GF-D8 (cell line): ENCODE measurements at regions not wholly inside any gene's neighbourhood (a gene's known extent, or its start where the extent isn't known, plus 50 kb on each side); places are given as distances from the start of the nearest gene placed in this dataset.
"Not testable (repeated sequence)": the region's sequence is repeated elsewhere in the genome, so short reads cannot be mapped to it uniquely, and the experiment has no call there.

Experiments
- DNase-seq: peaks from one replicate; lab custom pipeline; 2025; lab: John Stamatoyannopoulos, UW

- DNase-seq: no peak
These were observed 127.7 kb downstream of the ALDH8A1 start for GRCh38 chr6:134821928-134822864.

- no peak for DNase-seq
These were observed 128.5 kb downstream of the ALDH8A1 start for GRCh38 chr6:134821397-134821796.

GRCh38 chr6:134819863-134820800 is 129.8 kb downstream of the ALDH8A1 start:
- no peak for DNase-seq

GRCh38 chr6:134819236-134819635 is 130.7 kb downstream of the ALDH8A1 start:
- no peak for DNase-seq

GRCh38 chr6:134817448-134817847 is 132.5 kb downstream of the ALDH8A1 start:
- DNase-seq: no peak

- no peak for DNase-seq
These were observed 133.1 kb downstream of the ALDH8A1 start for GRCh38 chr6:134816780-134817179.

GRCh38 chr6:134816300-134816699 is 133.6 kb downstream of the ALDH8A1 start:
- no peak for DNase-seq

GRCh38 chr6:134814076-134814695 is 135.7 kb downstream of the ALDH8A1 start:
- no peak for DNase-seq

- DNase-seq: no peak
These were observed 136.8 kb downstream of the ALDH8A1 start for GRCh38 chr6:134813146-134813545.

GRCh38 chr6:134810402-134810801 is 139.5 kb downstream of the ALDH8A1 start:
- no peak for DNase-seq

GRCh38 chr6:134809130-134809529 is 140.8 kb downstream of the ALDH8A1 start:
- DNase-seq: no peak

- DNase-seq: no peak
These were observed 143.6 kb downstream of the ALDH8A1 start for GRCh38 chr6:134806180-134806798.

- no peak for DNase-seq
These were observed 144.7 kb downstream of the ALDH8A1 start for GRCh38 chr6:134805168-134805567.

GRCh38 chr6:134804311-134804710 is 145.6 kb downstream of the ALDH8A1 start:
- DNase-seq: not testable (repeated sequence)

GRCh38 chr6:134802426-134803058 is 147.4 kb downstream of the ALDH8A1 start:
- no peak for DNase-seq

GRCh38 chr6:134797400-134798113 is 152.3 kb downstream of the ALDH8A1 start:
- DNase-seq: no peak

GRCh38 chr6:134795691-134796090 is 154.2 kb downstream of the ALDH8A1 start:
- DNase-seq: no peak

- no peak for DNase-seq
These were observed 154.9 kb downstream of the ALDH8A1 start for GRCh38 chr6:134795001-134795400.

GRCh38 chr6:134791243-134791843 is 158.6 kb downstream of the ALDH8A1 start:
- DNase-seq: not testable (repeated sequence)

GRCh38 chr6:134787261-134787877 is 162.5 kb downstream of the ALDH8A1 start:
- DNase-seq: no peak
